ENCODE measurements at regions not wholly inside any gene's neighbourhood (a gene's known extent, or its start where the extent isn't known, plus 50 kb on each side); places are given as distances from the start of the nearest gene placed in this dataset.
"Not testable (repeated sequence)": the region's sequence is repeated elsewhere in the genome, so short reads cannot be mapped to it uniquely, and the experiment has no call there.

- DNase-seq (ENCODE audit: low spot score) (no peak), ATAC-seq (ENCODE audit: insufficient number of reproducible peaks, low FRiP score, low read depth) (no peak)
- no peak overlapping the region for H3K27ac ChIP-seq
- H3K36me3 ChIP-seq: no peaks in the 10 kb centered on the region
- TF ChIP-seq, protein P1, sequence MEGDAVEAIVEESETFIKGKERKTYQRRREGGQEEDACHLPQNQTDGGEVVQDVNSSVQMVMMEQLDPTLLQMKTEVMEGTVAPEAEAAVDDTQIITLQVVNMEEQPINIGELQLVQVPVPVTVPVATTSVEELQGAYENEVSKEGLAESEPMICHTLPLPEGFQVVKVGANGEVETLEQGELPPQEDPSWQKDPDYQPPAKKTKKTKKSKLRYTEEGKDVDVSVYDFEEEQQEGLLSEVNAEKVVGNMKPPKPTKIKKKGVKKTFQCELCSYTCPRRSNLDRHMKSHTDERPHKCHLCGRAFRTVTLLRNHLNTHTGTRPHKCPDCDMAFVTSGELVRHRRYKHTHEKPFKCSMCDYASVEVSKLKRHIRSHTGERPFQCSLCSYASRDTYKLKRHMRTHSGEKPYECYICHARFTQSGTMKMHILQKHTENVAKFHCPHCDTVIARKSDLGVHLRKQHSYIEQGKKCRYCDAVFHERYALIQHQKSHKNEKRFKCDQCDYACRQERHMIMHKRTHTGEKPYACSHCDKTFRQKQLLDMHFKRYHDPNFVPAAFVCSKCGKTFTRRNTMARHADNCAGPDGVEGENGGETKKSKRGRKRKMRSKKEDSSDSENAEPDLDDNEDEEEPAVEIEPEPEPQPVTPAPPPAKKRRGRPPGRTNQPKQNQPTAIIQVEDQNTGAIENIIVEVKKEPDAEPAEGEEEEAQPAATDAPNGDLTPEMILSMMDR (IDR thresholded peaks at IDR 0.05): no peak
- H3K27me3 ChIP-seq (replicated peaks; ENCODE audit: insufficient read depth): no peaks in the 10 kb centered on the region
- no peak overlapping the region for H3K4me3 ChIP-seq
- no peaks in the 10 kb centered on the region for H3K4me1 ChIP-seq (ENCODE audit: control insufficient read depth in 1 of 2, low read depth in 2 of 2)
- no peaks in the 10 kb centered on the region for H3K9me3 ChIP-seq
Observed at GRCh38 chr1:73475316-73475870, 722.6 kb downstream of the LRRIQ3 start.

DNA sequence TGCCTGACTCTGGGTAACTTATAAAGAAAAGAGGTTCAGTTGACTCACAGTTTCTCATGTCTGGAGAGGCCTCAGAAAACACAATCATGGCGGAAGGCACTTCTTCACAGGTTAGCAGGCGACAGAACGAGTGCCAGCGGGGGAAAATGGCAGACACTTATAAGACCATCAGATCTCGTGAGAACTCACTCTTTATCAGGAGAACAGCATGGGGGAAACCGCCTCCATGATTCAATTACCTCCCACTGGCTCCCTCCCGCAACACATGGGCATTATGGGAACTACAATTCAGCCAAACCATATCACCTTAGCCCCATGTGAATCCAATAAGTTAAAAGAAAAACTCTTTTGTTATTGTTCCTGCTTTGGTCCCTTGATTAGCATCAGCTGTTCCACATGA, 725.2 kb downstream of the LRRIQ3 start:
- TF ChIP-seq, protein P1 (IDR thresholded peaks at IDR 0.05): no peak
- Histone ChIP-seq H3K27me3 (replicated peaks; ENCODE audit: insufficient read depth) (no peaks in the 10 kb centered on the region), H3K4me3 (no peak overlapping the region), H3K27ac (no peak overlapping the region), H3K4me1 (ENCODE audit: control insufficient read depth in 1 of 2, low read depth in 2 of 2) (no peaks in the 10 kb centered on the region), H3K36me3 (no peaks in the 10 kb centered on the region), H3K9me3 (no peaks in the 10 kb centered on the region)
- ATAC-seq (ENCODE audit: insufficient number of reproducible peaks, low FRiP score, low read depth) (no peak), DNase-seq (ENCODE audit: low spot score) (no peak)

GRCh38 chr1:73467731-73468130, 730.2 kb downstream of the LRRIQ3 start:
- ATAC-seq (ENCODE audit: insufficient number of reproducible peaks, low FRiP score, low read depth): no peak
- H3K4me1 ChIP-seq (ENCODE audit: control insufficient read depth in 1 of 2, low read depth in 2 of 2): no peaks in the 10 kb centered on the region

GRCh38 chr1:73463873-73464272, 734.1 kb downstream of the LRRIQ3 start:
- ATAC-seq (ENCODE audit: insufficient number of reproducible peaks, low FRiP score, low read depth): no peak
- no peaks in the 10 kb centered on the region for H3K27me3 ChIP-seq (replicated peaks; ENCODE audit: insufficient read depth)
- H3K9me3 ChIP-seq: no peaks in the 10 kb centered on the region
- no peak for DNase-seq (ENCODE audit: low spot score)
- H3K4me1 ChIP-seq (ENCODE audit: control insufficient read depth in 1 of 2, low read depth in 2 of 2): no peaks in the 10 kb centered on the region
- TF ChIP-seq, protein P1 (IDR thresholded peaks at IDR 0.05): no peak
- no peak overlapping the region for H3K27ac ChIP-seq
- no peaks in the 10 kb centered on the region for H3K36me3 ChIP-seq
- no peak overlapping the region for H3K4me3 ChIP-seq

More at GRCh38 chr1:73467731-73468130, 730.2 kb downstream of the LRRIQ3 start:
- no peak overlapping the region for H3K27ac ChIP-seq
- H3K9me3 ChIP-seq: no peaks in the 10 kb centered on the region
- TF ChIP-seq, protein P1 (IDR thresholded peaks at IDR 0.05): no peak
- H3K36me3 ChIP-seq: no peaks in the 10 kb centered on the region
- no peak for DNase-seq (ENCODE audit: low spot score)
- H3K4me3 ChIP-seq: no peak overlapping the region
- H3K27me3 ChIP-seq (replicated peaks; ENCODE audit: insufficient read depth): no peaks in the 10 kb centered on the region

DNA sequence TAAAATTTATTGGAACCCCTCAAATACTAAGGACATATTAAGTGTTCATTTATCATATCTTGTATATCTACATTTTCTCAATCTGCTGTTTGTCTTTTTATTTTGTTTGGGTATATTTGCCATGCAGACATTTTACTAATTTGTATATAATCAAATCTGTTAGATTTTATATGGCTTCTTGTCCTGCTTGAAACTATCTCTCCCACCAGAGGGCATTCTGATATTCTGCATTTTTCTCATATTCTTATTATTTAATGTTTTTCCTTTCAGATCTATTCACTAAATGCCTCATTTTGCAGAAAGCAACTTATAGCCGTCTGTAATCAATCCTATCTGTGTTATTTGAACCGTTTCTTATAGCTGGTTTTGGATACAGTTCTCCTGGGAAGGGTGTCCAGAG, 745.5 kb downstream of the LRRIQ3 start:
- Histone ChIP-seq H3K4me1 (ENCODE audit: control insufficient read depth in 1 of 2, low read depth in 2 of 2) (no peaks in the 10 kb centered on the region), H3K4me3 (no peak overlapping the region), H3K27me3 (replicated peaks; ENCODE audit: insufficient read depth) (no peaks in the 10 kb centered on the region), H3K36me3 (no peaks in the 10 kb centered on the region), H3K27ac (no peak overlapping the region), H3K9me3 (no peaks in the 10 kb centered on the region)
- TF ChIP-seq, protein P1 (IDR thresholded peaks at IDR 0.05): no peak
- DNase-seq (ENCODE audit: low spot score): no peak
- no peak for ATAC-seq (ENCODE audit: insufficient number of reproducible peaks, low FRiP score, low read depth)

- not testable (repeated sequence) for H3K4me1 ChIP-seq (ENCODE audit: control insufficient read depth in 1 of 2, low read depth in 2 of 2); H3K36me3 ChIP-seq; H3K4me3 ChIP-seq; ATAC-seq (ENCODE audit: insufficient number of reproducible peaks, low FRiP score, low read depth); DNase-seq (ENCODE audit: low spot score); H3K27ac ChIP-seq; H3K9me3 ChIP-seq; H3K27me3 ChIP-seq (replicated peaks; ENCODE audit: insufficient read depth)
Observed at GRCh38 chr1:73450668-73451067, 747.3 kb downstream of the LRRIQ3 start.

All from thoracic aorta (tissue), 2 donors.